Fibroblast of pulmonary artery (primary cell): ENCODE measurements at regions not wholly inside any gene's neighbourhood (a gene's known extent, or its start where the extent isn't known, plus 50 kb on each side); places are given as distances from the start of the nearest gene placed in this dataset.

Experiments
- DNase-seq: peaks from one replicate; pipeline ENCODE4 v3.0.0-alpha.2; 2010; ENCODE audit warnings: low read depth
- H3K4me3 ChIP-seq: replicated peaks from 2 replicates; pipeline ENCODE4 v1.5.1; 2011; ENCODE audit warnings: low read depth, mild to moderate bottlenecking, control low read depth, low read length, moderate library complexity
- TF ChIP-seq, protein P1 (sequence below): IDR thresholded peaks from 2 replicates; pipeline ENCODE4 v1.5.1; 2011; ENCODE audit warnings: mild to moderate bottlenecking, control low read depth, low read length, inconsistent platforms; ENCODE audit errors: missing control alignments

DNA sequence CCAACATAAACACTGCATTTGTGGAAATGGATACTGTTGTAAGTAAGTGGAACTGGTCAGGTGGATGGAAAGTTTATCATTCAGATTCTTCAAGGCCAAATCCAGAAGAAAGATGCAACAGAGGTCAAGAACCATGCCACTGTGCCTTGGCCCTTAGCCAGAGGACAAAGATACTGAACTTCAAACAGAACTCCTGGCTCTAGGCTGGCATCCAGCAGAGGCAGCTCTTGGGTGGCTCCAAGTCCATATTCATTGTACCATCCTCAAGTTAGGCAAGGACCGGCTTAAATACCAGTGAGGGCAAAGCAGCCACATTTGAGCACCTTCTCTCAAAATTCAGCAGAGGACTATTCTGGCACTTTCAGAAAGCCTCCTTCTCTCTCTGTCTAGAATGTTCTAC is 53.2 kb downstream of the DNAAF9 start:
- no peak for DNase-seq
- H3K4me3 ChIP-seq = no peak overlapping the region
- TF ChIP-seq, protein P1, sequence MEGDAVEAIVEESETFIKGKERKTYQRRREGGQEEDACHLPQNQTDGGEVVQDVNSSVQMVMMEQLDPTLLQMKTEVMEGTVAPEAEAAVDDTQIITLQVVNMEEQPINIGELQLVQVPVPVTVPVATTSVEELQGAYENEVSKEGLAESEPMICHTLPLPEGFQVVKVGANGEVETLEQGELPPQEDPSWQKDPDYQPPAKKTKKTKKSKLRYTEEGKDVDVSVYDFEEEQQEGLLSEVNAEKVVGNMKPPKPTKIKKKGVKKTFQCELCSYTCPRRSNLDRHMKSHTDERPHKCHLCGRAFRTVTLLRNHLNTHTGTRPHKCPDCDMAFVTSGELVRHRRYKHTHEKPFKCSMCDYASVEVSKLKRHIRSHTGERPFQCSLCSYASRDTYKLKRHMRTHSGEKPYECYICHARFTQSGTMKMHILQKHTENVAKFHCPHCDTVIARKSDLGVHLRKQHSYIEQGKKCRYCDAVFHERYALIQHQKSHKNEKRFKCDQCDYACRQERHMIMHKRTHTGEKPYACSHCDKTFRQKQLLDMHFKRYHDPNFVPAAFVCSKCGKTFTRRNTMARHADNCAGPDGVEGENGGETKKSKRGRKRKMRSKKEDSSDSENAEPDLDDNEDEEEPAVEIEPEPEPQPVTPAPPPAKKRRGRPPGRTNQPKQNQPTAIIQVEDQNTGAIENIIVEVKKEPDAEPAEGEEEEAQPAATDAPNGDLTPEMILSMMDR = no peak

DNA sequence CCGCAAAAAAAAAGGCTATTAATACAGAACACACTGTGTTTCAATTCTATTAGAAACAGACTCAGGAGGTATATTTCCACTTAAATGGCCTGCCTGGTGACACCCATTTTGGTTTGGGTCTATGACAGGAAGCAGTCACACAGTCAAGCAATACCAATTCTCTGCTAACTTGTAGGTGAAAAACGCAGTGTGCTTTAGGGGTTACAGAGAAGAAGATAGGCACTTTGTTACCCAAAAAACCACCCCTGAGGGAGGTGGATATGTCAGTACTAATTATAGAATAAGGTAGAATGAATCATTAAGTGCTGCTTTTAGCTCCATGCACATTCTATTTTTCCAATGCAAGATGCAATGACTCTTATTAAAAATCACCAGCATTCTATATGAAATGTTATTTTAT is 53.8 kb downstream of the DNAAF9 start:
- DNase-seq = no peak
- no peak overlapping the region for H3K4me3 ChIP-seq
- TF ChIP-seq, protein P1 = no peak

DNA sequence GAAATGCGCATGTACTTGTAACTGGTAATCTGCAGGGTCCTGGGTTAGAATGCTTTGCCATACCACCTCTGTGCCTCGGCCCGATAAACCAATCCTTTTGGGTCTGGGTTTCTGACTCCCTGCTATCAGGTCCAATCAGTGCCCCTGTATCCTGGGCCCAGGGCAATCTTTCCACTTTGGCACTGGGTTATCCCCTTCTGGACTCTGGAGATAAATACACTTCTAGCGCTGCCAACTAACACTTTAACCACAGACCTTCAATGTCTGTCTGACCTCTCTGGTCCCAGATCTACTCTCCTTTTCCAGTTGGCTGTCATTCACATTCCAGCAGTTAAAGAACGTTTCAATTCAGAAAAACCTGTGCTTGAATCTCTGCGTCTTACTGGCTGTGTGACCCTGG is 55.3 kb downstream of the DNAAF9 start:
- no peak overlapping the region for H3K4me3 ChIP-seq
- DNase-seq = no peak
- TF ChIP-seq, protein P1 = no peak

DNA sequence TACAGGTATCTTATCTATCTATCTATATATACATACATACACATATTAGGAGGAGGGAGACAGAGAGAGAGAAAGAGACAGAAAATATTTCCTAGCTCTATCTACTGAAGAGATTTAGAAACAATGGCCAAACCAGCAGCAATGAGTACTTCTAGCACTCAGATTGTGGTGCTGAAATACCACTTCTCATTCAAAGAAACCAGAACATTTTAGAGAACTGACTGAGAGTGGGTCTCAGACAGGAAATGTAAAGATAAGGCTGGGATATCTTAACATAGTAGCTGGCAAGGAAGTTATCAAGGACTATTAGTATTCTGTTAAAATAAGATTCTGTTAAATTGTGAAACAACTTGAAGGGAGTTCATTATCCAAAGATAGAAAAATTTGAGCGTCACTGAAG is 57.0 kb downstream of the DNAAF9 start:
- TF ChIP-seq, protein P1 = no peak

DNA sequence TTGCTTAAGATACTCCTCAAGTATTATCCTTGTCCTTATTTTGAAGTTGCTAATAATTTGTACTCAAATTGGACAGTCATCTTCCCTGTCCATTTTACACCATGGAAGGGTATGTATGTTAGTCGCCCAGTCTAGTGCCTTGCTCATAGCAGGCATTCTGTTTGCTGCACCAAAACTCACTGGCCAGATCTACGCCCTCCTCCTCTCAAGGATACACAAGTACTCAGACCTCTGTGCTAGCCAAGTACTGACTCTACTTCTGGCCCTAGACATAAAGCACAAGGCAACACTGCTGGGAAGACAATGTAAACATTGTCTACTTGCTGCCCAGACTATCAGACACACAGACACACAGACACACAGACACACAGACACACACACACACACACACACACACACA is 57.7 kb downstream of the DNAAF9 start:
- H3K4me3 ChIP-seq = no peak overlapping the region
- DNase-seq = no peak
- TF ChIP-seq, protein P1 = no peak

More for the DNA sequence above, 57.0 kb downstream of the DNAAF9 start:
- peak; percentile 33 for DNase-seq
- no peak overlapping the region for H3K4me3 ChIP-seq

DNA sequence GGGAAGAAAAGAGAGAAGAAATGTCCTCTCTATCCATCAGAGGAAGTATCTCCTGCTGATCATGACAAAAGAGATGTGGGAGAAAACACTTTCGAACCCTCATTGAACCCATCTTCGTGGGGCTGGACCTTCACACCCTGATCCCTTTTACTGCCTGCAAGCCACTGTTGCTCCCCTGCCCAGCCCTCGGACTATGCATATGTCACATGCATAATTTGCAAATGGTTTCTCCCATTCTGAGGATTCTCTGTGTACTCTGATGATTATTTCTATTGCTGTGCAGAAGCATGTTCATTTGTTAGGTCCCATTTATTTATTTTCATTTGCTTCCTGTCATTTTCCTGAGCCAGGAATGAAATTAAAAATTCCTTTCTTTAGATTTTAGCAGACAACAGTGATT is 64.7 kb downstream of the DNAAF9 start:
- no peak for DNase-seq
- TF ChIP-seq, protein P1 = no peak
- no peak overlapping the region for H3K4me3 ChIP-seq

DNA sequence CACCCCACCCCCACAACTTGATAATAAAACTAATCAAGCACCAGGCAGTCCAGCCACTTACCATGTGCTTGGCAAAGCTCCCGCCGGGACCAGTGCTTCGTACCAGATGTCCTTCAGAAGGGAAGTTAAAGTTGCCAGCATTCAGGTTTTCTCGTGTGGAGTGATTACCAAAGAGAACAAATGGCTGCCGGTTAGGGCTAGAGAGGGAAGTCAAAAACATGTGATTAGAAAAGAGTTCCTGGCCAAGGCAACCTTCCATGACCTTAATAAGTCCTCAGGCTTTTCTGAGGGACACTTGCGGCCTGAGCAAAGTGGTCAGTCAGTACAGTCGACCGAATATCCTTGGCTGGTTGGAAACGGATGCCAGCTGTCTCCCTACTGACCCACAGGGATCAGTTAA is 67.0 kb downstream of the DNAAF9 start:
- DNase-seq = no peak
- no peak overlapping the region for H3K4me3 ChIP-seq
- TF ChIP-seq, protein P1 = no peak
